H1 (cell line): ENCODE measurements at regions not wholly inside any gene's neighbourhood (a gene's known extent, or its start where the extent isn't known, plus 50 kb on each side); places are given as distances from the start of the nearest gene placed in this dataset.

Source experiments
- CTCF ChIA-PET: fragments of 300-600 bp; sonication (Branson Sonifier 250); formaldehyde crosslinking; loops from one replicate; lab custom pipeline; 2021; ENCODE audit not compliant: partially characterized antibody; lab: Charles Lee
- POLR2A ChIA-PET: fragments of 300-600 bp; sonication (Branson Sonifier 250); formaldehyde crosslinking; loops from one replicate; lab custom pipeline; 2021; ENCODE audit warnings: inconsistent platforms; ENCODE audit not compliant: partially characterized antibody; lab: Charles Lee
- DNase-seq, 2 experiments: peaks; one replicate each; pipeline versions ENCODE4 v3.0.0 to v3.0.0-alpha.2; 2010 to 2022; ENCODE audit warnings: low spot score in 2 of 2, low read depth in 1 of 2, mixed read lengths in 1 of 2
- FAIRE-seq: peaks from 2 replicates; lab custom pipeline; 2011; peaks lifted over from hg19 to GRCh38; lab: Jason Lieb, UNC
- H2AFZ ChIP-seq: 2 replicates; pipeline ENCODE4 v1.8.1; 2012; ENCODE audit warnings: low read length, inconsistent platforms
- H2AK5ac ChIP-seq: 2 replicates; pipeline ENCODE4 v1.6.1; 2013; ENCODE audit warnings: low read depth, low read length
- H2BK120ac ChIP-seq: replicated peaks from 2 replicates; pipeline ENCODE3; 2013; ENCODE audit warnings: low read depth, low read length, inconsistent platforms
- H2BK12ac ChIP-seq: 2 replicates; pipeline ENCODE4 v1.6.1; 2013; ENCODE audit warnings: low read depth, low read length
- H2BK15ac ChIP-seq: 2 replicates; pipeline ENCODE4 v1.6.1; 2013; ENCODE audit warnings: low read length
- H2BK20ac ChIP-seq: 2 replicates; pipeline ENCODE4 v1.6.1; 2013; ENCODE audit warnings: low read length
- H2BK5ac ChIP-seq: 2 replicates; pipeline ENCODE4 v1.6.1; 2013; ENCODE audit warnings: low read depth, low read length
- H3K14ac ChIP-seq: 2 replicates; pipeline ENCODE4 v1.6.1; 2013; ENCODE audit warnings: inconsistent platforms; ENCODE audit not compliant: insufficient read length
- H3K18ac ChIP-seq: 2 replicates; pipeline ENCODE4 v1.6.1; 2013; ENCODE audit warnings: low read length; ENCODE audit errors: extremely low read depth
- H3K23ac ChIP-seq: 2 replicates; pipeline ENCODE4 v1.6.1; 2013; ENCODE audit warnings: inconsistent platforms; ENCODE audit not compliant: insufficient read length
- H3K23me2 ChIP-seq: 2 replicates; pipeline ENCODE4 v1.6.1; 2013; ENCODE audit warnings: low read depth, low read length
- H3K27ac ChIP-seq: 2 replicates; pipeline ENCODE4 v1.6.1; 2011; ENCODE audit warnings: low read depth, low read length, inconsistent platforms
- H3K27me3 ChIP-seq, 4 experiments: replicated peaks in 1 of 4; 1 replicate in 1 of 4; 2 replicates in 3 of 4; pipeline versions ENCODE4 v1.6.1 to v1.8.1; 2011 to 2013; ENCODE audit warnings: low read length in 3 of 4, mild to moderate bottlenecking in 3 of 4, inconsistent platforms in 2 of 4, mixed read lengths in 2 of 4, moderate library complexity in 1 of 4; ENCODE audit not compliant: control insufficient read depth in 3 of 4, insufficient read depth in 3 of 4; ENCODE audit errors: extremely low read depth in 1 of 4
- H3K36me3 ChIP-seq, 4 experiments: 2 replicates each; pipeline versions ENCODE4 v1.6.1 to v1.8.1; 2011 to 2013; ENCODE audit warnings: mild to moderate bottlenecking in 4 of 4, low read length in 3 of 4, moderate library complexity in 2 of 4, control low read depth in 1 of 4, inconsistent platforms in 1 of 4; ENCODE audit not compliant: insufficient read depth in 4 of 4, control insufficient read depth in 2 of 4
- H3K4ac ChIP-seq: replicated peaks from 2 replicates; pipeline ENCODE3; 2013; ENCODE audit warnings: low read length, low read depth, mixed read lengths, inconsistent platforms; ENCODE audit not compliant: insufficient read length
- H3K4me1 ChIP-seq, 4 experiments: replicated peaks in 1 of 4; 1 replicate in 1 of 4; 2 replicates in 3 of 4; pipeline versions ENCODE4 v1.6.1 to v1.8.1; 2011 to 2013; ENCODE audit warnings: low read length in 3 of 4, inconsistent platforms in 2 of 4, mixed read lengths in 1 of 4; ENCODE audit not compliant: insufficient read depth in 4 of 4, control insufficient read depth in 3 of 4
- H3K4me2 ChIP-seq, 2 experiments: 2 replicates each; pipeline versions ENCODE4 v1.6.1 to v1.8.1; 2011 to 2013; ENCODE audit warnings: low read depth in 2 of 2, low read length in 2 of 2, control low read depth in 1 of 2, inconsistent platforms in 1 of 2, mild to moderate bottlenecking in 1 of 2; ENCODE audit not compliant: insufficient read depth in 1 of 2
- H3K4me3 ChIP-seq, 4 experiments: fragments of 200-600, 300-600 bp in 1 of 4; sonication (generic), shearing (Covaris generic), sonication (Bioruptor Twin) in 1 of 4; 2 replicates each; pipeline versions ENCODE4 v1.5.1 to v1.8.1; 2011 to 2016; ENCODE audit warnings: low read length in 4 of 4, low read depth in 3 of 4, control low read depth in 2 of 4, inconsistent platforms in 2 of 4, mild to moderate bottlenecking in 2 of 4, mixed read lengths in 1 of 4, moderate library complexity in 1 of 4; ENCODE audit not compliant: insufficient read depth in 2 of 4; ENCODE audit errors: extremely low read depth in 1 of 4
- H3K56ac ChIP-seq: replicated peaks from 2 replicates; pipeline ENCODE3; 2013; ENCODE audit warnings: low read depth, mild to moderate bottlenecking, mixed read lengths, low read length, inconsistent platforms; ENCODE audit not compliant: insufficient read length
- H3K79me1 ChIP-seq: 2 replicates; pipeline ENCODE4 v1.6.1; 2013; ENCODE audit warnings: low read depth, low read length, control low read depth
- H3K79me2 ChIP-seq, 2 experiments: 2 replicates each; pipeline versions ENCODE4 v1.6.1 to v1.8.1; 2012 to 2013; ENCODE audit warnings: low read length in 2 of 2, mild to moderate bottlenecking in 2 of 2, inconsistent platforms in 1 of 2; ENCODE audit not compliant: insufficient read depth in 2 of 2, control insufficient read depth in 1 of 2
- H3K9ac ChIP-seq, 4 experiments: replicated peaks in 1 of 4; 1 replicate in 1 of 4; 2 replicates in 3 of 4; pipeline versions ENCODE4 v1.6.1 to v1.8.1; 2011 to 2013; ENCODE audit warnings: low read depth in 3 of 4, low read length in 3 of 4, control low read depth in 2 of 4, mild to moderate bottlenecking in 2 of 4, moderate library complexity in 2 of 4, inconsistent platforms in 1 of 4; ENCODE audit errors: extremely low read depth in 1 of 4
- H3K9me3 ChIP-seq, 2 experiments: 2 replicates each; pipeline versions ENCODE4 v1.6.1 to v1.8.1; 2012 to 2013; ENCODE audit warnings: mild to moderate bottlenecking in 2 of 2, moderate library complexity in 2 of 2, control low read depth in 1 of 2, inconsistent platforms in 1 of 2, low read depth in 1 of 2, low read length in 1 of 2, mixed read lengths in 1 of 2; ENCODE audit not compliant: insufficient read depth in 2 of 2
- H4K20me1 ChIP-seq, 2 experiments: replicated peaks in 1 of 2; 2 replicates each; pipeline versions ENCODE3 to v1.8.1; 2011 to 2013; ENCODE audit warnings: inconsistent platforms in 2 of 2, low read length in 2 of 2, mild to moderate bottlenecking in 1 of 2; ENCODE audit not compliant: insufficient read depth in 2 of 2, control insufficient read depth in 1 of 2
- H4K5ac ChIP-seq: 2 replicates; pipeline ENCODE4 v1.6.1; 2013; ENCODE audit warnings: low read length, low read depth, mixed read lengths, inconsistent platforms; ENCODE audit not compliant: insufficient read length
- H4K8ac ChIP-seq: 2 replicates; pipeline ENCODE4 v1.8.0; 2013; ENCODE audit warnings: mild to moderate bottlenecking, moderate library complexity, low read length, inconsistent platforms; ENCODE audit not compliant: insufficient read depth; ENCODE audit errors: extremely low read depth
- H4K91ac ChIP-seq: replicated peaks from 2 replicates; pipeline ENCODE3; 2013; ENCODE audit warnings: low read length, mixed read lengths, inconsistent platforms; ENCODE audit not compliant: insufficient read length
- BACH1 ChIP-seq: IDR thresholded peaks from 2 replicates; pipeline ENCODE4 v1.6.1; 2012; ENCODE audit warnings: low read length, improper control_type of control experiment
- BRCA1 ChIP-seq: IDR thresholded peaks from 2 replicates; pipeline ENCODE4 v1.6.1; 2012; ENCODE audit warnings: low read depth, low read length, improper control_type of control experiment
- CEBPB ChIP-seq: IDR thresholded peaks from 2 replicates; pipeline ENCODE4 v1.6.1; 2012; ENCODE audit warnings: low read depth, low read length
- HDAC6 ChIP-seq: IDR thresholded peaks from one replicate; pipeline ENCODE4 v1.7.1; 2012; ENCODE audit warnings: low read depth, mild to moderate bottlenecking, inconsistent platforms, low read length, moderate library complexity
- KDM1A ChIP-seq: fragments of 200-600, 300-600 bp; sonication (generic); IDR thresholded peaks from 2 replicates; pipeline ENCODE4 v1.7.1; 2016; ENCODE audit warnings: mild to moderate bottlenecking, low read length, borderline replicate concordance
- KDM4A ChIP-seq: IDR thresholded peaks from one replicate; pipeline ENCODE4 v1.7.1; 2012; ENCODE audit warnings: low read depth, mild to moderate bottlenecking, moderate library complexity, low read length, inconsistent platforms; ENCODE audit not compliant: severe bottlenecking
- NANOG ChIP-seq: IDR thresholded peaks from 2 replicates; pipeline ENCODE4 v1.6.1; 2011; ENCODE audit warnings: low read length, low read depth, mild to moderate bottlenecking, inconsistent platforms; ENCODE audit not compliant: insufficient read depth, poor library complexity, severe bottlenecking
- POU5F1 ChIP-seq: IDR thresholded peaks from 2 replicates; pipeline ENCODE4 v1.6.1; 2011; ENCODE audit warnings: low read depth, mild to moderate bottlenecking, low read length, moderate library complexity
- SAP30 ChIP-seq: fragments of 300-600 bp; sonication (generic); IDR thresholded peaks from 2 replicates; pipeline ENCODE4 v1.7.1; 2012; ENCODE audit warnings: low read length, moderate library complexity, mild to moderate bottlenecking, inconsistent platforms; ENCODE audit not compliant: insufficient read depth, insufficient replicate concordance
- TEAD4 ChIP-seq: IDR thresholded peaks from 2 replicates; pipeline ENCODE4 v1.6.1; 2012; ENCODE audit warnings: low read depth, low read length, inconsistent platforms, mixed read lengths
- ZNF274 ChIP-seq: IDR thresholded peaks from 2 replicates; pipeline ENCODE4 v1.7.0; 2012; ENCODE audit warnings: low read length, borderline replicate concordance; ENCODE audit errors: extremely low read depth
- WGBS, 2 experiments: shearing (Covaris generic) in 1 of 2; methylation state at CpG; one replicate each; pipeline versions ENCODE4 v1.1.6 to v1.1.7; 2013 to 2015; ENCODE audit warnings: low lambda C conversion rate in 2 of 2, mixed read lengths in 2 of 2, inconsistent platforms in 1 of 2, low coverage in 1 of 2, missing lambda C conversion rate in 1 of 2; ENCODE audit not compliant: insufficient replicate concordance in 2 of 2, insufficient coverage in 1 of 2, insufficient read length in 1 of 2; ENCODE audit errors: extremely low coverage in 1 of 2, missing lambda C conversion rate in 1 of 2; 5-methylcytosine and 5-hydroxymethylcytosine counted together
- TF ChIP-seq, protein P1 (sequence below): IDR thresholded peaks from 2 replicates; pipeline ENCODE4 v1.6.1; 2012; ENCODE audit warnings: inconsistent platforms

DNA sequence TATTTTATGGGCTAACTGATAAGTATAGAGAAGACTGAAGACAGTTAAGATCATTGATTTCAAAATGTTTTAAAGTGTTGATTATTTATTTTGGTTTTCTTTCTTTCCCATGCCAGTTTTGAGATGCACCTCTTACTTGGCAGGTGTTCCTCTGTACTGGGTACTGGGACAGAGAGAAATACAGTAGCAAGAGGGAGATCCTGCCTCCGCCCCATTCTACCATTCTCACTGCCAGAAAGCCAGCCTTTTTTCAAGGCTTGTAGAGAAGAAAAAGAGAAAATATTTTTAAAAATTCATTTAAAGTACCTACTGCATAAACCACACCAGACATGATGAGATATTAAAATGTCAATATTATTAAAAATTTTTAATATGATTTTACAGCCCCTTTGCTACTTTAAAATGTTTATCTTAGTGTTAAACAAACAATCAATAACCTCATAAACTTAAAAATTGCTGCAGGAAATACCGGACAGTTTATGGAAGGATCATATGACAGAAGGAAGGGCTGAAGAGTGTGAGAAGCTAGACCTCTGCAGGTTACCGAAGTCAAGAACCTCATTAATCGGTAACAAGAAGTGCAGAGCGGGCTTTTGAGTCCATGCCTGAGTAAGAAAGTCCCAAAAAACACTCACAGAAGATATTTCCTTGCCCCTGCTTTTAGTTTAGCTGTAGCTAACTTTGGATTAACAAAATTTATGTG lies 117.8 kb upstream of the ESR1 start:
- no peak overlapping the region for H3K23ac ChIP-seq
- H3K9me3 ChIP-seq, result no peaks in the 10 kb centered on the region
- no peak overlapping the region for H3K56ac ChIP-seq
- H2BK5ac ChIP-seq, result no peak overlapping the region
- H4K91ac ChIP-seq, result no peak overlapping the region
- no peak overlapping the region for H3K14ac ChIP-seq
- no peak overlapping the region for H3K9ac ChIP-seq
- no peak overlapping the region for H3K4me2 ChIP-seq
- no peaks in the 10 kb centered on the region for H3K79me2 ChIP-seq
- no peaks in the 10 kb centered on the region for H4K20me1 ChIP-seq
- H3K4me3 ChIP-seq, result no peak overlapping the region
- no peak overlapping the region for H2BK20ac ChIP-seq
- H2BK15ac ChIP-seq, result no peak overlapping the region
- CTCF ChIA-PET, result interaction anchor here (0.7 to 3.2 kb wide), 8 partner anchors 9 to 649 kb away, joined by 3 to 14 read pairs (median 5); no protein-coding TSS in a partner anchor
- no peaks in the 10 kb centered on the region for H3K23me2 ChIP-seq
- no peak overlapping the region for H3K27ac ChIP-seq
- POLR2A ChIA-PET, result interaction anchor here (0.6 kb wide), 1 partner anchor 140 kb away, joined by 3 read pairs; no protein-coding TSS in a partner anchor
- no peak overlapping the region for H4K8ac ChIP-seq
- H3K4ac ChIP-seq, result no peak overlapping the region
- no peak for DNase-seq
- WGBS, 2 experiments, result 92% methylated on average over 5 of the region's 5 CpGs; no CpG with 5 or more reads in 1 of the 2 experiments
- peaks cover 0 to 3% (median under 1%) of the 10 kb centered on the region in 4 experiments; a peak in 3 of 7 replicates for H3K4me1 ChIP-seq
- TF ChIP-seq SAP30 (no peak), TEAD4 (no peak), HDAC6 (no peak), CEBPB (no peak), ZNF274 (no peak), POU5F1 (no peak), BRCA1 (no peak), BACH1 (no peak), NANOG (no peak), KDM4A (no peak), KDM1A (no peak)
- TF ChIP-seq, protein P1, sequence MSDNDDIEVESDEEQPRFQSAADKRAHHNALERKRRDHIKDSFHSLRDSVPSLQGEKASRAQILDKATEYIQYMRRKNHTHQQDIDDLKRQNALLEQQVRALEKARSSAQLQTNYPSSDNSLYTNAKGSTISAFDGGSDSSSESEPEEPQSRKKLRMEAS, result no peak
- no peak overlapping the region for H2BK120ac ChIP-seq
- H3K79me1 ChIP-seq, result no peaks in the 10 kb centered on the region
- H3K36me3 ChIP-seq, result no peaks in the 10 kb centered on the region
- H2AK5ac ChIP-seq, result no peak overlapping the region
- no peak overlapping the region for H4K5ac ChIP-seq
- no peak overlapping the region for H2BK12ac ChIP-seq
- H3K18ac ChIP-seq, result no peak overlapping the region
- no peaks in the 10 kb centered on the region for H3K27me3 ChIP-seq
- no peak for FAIRE-seq
- H2AFZ ChIP-seq, result no peak overlapping the region
